Vagina (tissue), 2 donors: ENCODE measurements at regions not wholly inside any gene's neighbourhood (a gene's known extent, or its start where the extent isn't known, plus 50 kb on each side); places are given as distances from the start of the nearest gene placed in this dataset.

ENCODE experiments used
- POLR2A ChIP-seq, 2 donors: fragments of 450-650 bp; IDR thresholded peaks; one replicate each; pipeline ENCODE4 v1.6.1; 2017; ENCODE audit warnings: antibody characterized with exemption in 2 of 2, mild to moderate bottlenecking in 2 of 2, moderate library complexity in 2 of 2
- TF ChIP-seq, protein P1 (sequence below), 3 experiments: fragments of 450-650 bp in 2 of 3; fragments of 200-600 bp in 1 of 3; sonication (generic) in 1 of 3; IDR thresholded peaks; one replicate each; pipeline ENCODE4 v1.5.1; 2017 to 2019; ENCODE audit warnings: antibody characterized with exemption in 3 of 3, mild to moderate bottlenecking in 2 of 3, moderate library complexity in 2 of 3

DNA sequence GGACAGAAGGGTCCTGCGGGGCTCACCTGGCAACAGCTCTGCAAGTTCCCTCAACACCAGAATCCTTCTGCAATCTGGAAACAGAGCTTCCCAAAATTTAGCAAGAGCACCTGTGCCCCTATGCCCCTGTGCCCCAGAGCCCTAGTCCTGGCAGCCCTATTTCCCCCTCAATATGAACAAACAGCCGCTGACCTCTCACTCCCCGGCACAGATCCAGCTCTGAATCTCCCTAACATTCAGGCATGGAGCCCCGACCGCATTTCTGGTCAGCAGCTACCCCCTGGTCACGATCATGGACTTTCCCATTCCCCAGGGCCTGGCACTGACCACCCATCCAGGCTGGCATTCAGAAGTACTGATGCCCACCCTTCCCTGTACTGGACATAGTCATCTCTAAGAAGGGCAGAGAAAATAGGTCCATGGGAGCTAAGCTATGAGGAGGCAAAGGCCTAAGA lies 110.8 kb upstream of the SMURF2 start:
- TF ChIP-seq, protein P1, sequence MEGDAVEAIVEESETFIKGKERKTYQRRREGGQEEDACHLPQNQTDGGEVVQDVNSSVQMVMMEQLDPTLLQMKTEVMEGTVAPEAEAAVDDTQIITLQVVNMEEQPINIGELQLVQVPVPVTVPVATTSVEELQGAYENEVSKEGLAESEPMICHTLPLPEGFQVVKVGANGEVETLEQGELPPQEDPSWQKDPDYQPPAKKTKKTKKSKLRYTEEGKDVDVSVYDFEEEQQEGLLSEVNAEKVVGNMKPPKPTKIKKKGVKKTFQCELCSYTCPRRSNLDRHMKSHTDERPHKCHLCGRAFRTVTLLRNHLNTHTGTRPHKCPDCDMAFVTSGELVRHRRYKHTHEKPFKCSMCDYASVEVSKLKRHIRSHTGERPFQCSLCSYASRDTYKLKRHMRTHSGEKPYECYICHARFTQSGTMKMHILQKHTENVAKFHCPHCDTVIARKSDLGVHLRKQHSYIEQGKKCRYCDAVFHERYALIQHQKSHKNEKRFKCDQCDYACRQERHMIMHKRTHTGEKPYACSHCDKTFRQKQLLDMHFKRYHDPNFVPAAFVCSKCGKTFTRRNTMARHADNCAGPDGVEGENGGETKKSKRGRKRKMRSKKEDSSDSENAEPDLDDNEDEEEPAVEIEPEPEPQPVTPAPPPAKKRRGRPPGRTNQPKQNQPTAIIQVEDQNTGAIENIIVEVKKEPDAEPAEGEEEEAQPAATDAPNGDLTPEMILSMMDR (IDR thresholded peaks at IDR 0.05) = no peak
- TF ChIP-seq POLR2A (IDR thresholded peaks at IDR 0.05) = no peak
